Activated CD8-positive, alpha-beta memory T cell treated with anti-CD3 and anti-CD28 coated beads for 24 hours (primary cell): ENCODE measurements at regions not wholly inside any gene's neighbourhood (a gene's known extent, or its start where the extent isn't known, plus 50 kb on each side); places are given as distances from the start of the nearest gene placed in this dataset.

ENCODE experiments used
- DNase-seq: peaks from one replicate; pipeline ENCODE4 v3.0.0-alpha.2; 2020

DNA sequence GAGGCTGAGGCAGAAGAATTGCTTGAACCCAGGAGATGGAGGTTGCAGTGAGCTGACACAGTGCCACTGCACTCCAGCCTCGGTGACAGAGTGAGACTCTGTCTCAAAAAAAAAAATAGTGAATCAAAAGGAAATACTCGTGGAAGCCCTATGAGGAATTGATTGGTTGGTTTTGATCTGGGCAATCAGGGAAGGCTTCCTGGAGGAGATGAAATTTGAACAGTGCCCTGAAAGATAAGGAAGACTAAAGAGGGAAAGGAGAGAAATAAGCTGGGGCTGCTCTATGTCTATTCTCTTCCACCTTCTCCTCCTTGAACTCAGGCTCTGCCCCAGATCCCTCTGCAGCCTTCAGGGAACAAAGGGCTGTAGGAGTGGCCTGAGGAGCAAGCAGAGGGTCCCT, 54.1 kb downstream of the IRF2BPL start:
- no peak for DNase-seq

DNA sequence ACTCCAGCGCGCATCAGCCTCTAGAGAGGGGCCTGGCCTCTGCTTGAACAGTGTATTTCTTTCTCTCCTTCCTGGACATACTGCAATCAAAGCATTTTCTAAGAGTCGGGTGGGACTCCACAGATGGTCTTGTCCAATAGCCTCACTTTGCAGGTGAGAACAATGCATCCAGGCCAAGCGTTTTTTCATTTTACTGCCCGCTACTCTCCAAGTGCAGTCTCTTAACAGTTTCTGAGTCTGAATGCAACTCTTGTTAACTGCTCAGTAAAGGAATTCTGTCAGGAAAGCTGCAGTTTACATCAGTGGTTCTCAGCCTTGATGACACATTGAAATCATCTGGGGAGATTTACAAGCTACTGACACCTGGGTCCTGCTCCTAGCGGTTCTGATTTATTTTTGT, 57.0 kb downstream of the IRF2BPL start:
- no peak for DNase-seq

DNA sequence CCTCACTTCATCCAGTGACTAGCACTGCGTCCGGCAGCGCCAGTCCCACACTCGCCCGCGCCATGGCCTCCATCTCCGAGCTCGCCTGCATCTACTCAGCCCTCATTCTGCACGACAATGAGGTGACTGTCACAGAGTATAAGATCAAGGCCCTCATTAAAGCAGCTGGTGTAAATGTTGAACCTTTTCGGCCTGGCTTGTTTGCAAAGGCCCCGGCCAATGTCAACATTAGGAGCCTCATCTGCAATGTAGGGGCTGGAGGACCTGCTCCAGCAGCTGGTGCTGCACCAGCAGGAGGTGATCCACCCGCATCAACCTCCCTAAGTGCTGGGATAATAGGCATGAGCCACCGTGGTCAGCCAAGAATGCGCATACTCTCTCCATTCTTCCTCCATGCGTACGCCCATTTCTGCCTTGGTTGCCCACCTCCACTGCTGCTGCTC, 59.9 kb downstream of the IRF2BPL start:
- no peak for DNase-seq

- DNase-seq: no peak
These were observed 60.7 kb downstream of the IRF2BPL start for GRCh38 chr14:76967788-76968187.

- DNase-seq: no peak
These were observed 63.3 kb downstream of the IRF2BPL start for GRCh38 chr14:76965232-76965631.

DNA sequence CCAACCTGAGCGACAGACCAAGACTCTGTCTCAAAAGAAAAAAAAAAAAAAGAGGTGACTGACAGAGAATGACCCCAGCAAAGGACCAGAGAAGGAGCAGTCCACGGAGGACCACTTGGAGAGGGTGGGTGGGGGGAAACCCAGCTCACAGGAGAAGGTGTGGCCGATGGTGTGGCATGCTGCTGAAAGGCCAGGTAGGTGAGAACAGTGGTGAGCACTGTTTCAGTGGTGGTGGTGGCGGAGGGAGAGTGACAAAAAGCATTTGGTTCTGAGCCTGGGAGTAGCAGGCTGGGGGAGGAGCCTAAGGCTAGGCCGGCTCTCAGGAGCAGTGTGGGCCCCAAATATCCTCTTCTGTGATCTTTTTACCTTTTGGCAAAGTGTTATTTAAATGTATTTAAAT, 63.8 kb downstream of the IRF2BPL start:
- DNase-seq: no peak

GRCh38 chr14:76963372-76963771, 65.1 kb downstream of the IRF2BPL start:
- DNase-seq: no peak

DNA sequence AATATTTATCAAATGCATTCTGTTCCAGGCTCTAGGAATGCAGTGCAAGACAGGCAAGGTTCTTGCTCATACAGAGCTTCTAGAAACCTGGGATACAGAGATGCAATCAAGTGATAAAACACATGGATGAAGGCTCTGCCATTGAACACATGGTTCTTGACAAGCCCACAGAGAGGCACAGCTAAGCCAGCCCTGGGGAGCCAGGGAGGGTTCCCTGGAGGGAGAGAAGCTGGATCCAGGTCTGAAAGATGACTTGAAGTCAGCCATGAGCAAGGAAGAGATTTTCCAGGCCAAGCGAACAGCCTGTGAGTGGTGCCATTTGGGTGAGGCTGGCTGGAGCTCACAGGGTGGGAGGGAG, 66.2 kb downstream of the IRF2BPL start:
- DNase-seq: no peak

GRCh38 chr14:76961631-76962302, 66.7 kb downstream of the IRF2BPL start:
- DNase-seq: peak; percentile 97

- DNase-seq: no peak
These were observed 69.4 kb downstream of the IRF2BPL start for GRCh38 chr14:76958980-76959710.

DNA sequence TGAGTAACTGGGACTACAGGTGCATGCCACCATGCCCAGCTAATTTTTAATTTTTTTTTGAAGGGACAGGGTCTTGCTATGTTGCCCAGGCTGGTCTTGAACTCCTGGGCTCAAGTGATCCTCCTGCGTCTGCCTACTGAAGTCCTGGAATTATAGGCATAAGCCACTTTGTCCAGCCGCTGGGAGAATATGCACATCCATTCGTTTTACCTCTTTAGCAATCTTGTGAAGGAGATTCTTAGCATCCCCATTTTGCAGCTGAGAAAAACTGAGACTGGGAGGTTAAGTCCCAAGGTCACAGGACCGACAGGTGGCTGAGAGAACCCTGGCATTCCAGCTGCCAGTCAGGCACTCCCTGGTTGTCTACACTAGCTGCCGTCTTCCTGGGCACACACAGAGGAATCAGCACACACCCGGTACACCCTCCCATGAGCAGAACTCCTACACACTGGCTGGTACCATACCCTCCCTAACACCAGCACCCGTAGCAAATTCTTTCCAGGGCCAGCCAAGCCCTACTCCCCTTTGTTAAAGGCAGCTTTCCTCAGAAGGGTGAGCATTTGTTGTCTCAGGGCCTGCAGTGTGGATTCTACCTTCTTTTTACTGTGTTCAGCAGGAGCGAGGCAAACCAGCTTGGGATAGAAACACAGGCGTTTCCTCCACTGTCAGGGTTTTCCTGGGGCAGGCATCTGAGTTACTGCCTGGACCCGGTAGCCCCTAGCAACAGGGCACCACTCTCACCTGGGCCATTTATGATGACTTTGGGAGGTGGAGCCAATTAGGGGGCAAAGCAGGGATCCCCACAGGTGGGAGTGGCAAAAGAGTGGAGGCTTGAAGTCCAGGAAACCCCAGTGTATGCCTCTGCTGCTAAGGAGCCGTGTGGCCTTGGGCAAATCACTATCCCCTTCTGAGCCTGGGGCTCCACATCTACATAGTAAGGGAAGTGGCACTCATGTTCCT, 70.2 kb downstream of the IRF2BPL start:
- no peak for DNase-seq

- no peak for DNase-seq
These were observed 71.2 kb downstream of the IRF2BPL start for GRCh38 chr14:76957224-76957891.

DNA sequence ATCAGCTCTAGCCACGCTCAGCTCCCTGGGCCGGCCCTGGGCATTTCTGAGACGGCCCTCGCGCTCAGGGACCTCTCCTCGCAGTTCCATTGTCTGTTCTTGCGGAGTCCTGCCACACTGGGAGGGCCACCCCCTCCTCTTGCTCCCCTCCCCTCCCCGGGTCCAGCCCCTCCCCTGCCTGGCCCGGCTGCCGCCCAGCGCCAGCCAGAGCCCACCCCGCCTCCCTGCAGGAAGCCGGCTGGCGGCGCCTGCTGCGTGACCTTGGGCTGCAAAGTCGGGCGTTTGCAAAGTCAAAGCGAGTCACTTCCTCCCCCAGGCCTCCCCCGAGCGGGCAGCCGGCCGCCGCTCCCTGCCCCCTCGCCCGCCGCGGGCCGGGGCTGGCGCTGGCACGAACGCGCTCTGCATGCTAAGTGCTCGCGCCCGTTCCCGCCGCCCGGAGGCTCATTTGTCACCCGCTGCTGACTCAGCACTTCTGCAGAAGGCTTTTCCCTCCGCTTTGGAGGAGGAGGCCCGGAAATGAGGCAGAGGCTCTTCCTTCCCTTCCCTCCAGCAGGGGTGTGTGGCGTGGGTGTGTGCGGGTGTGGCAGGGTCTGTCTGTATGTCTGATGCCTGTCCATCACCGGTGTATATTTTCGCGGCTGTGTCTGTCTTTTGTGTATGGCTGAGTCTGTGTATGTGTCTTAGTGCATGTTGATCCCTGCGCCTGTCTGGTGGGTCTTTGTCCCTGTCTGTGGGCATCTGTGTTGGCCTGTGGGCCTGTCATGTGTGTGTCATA, 72.0 kb downstream of the IRF2BPL start:
- DNase-seq: peak; percentile 94

GRCh38 chr14:76955575-76956315, 72.8 kb downstream of the IRF2BPL start:
- DNase-seq: peak; percentile 80

GRCh38 chr14:76954394-76955190, 73.9 kb downstream of the IRF2BPL start:
- DNase-seq: no peak

DNA sequence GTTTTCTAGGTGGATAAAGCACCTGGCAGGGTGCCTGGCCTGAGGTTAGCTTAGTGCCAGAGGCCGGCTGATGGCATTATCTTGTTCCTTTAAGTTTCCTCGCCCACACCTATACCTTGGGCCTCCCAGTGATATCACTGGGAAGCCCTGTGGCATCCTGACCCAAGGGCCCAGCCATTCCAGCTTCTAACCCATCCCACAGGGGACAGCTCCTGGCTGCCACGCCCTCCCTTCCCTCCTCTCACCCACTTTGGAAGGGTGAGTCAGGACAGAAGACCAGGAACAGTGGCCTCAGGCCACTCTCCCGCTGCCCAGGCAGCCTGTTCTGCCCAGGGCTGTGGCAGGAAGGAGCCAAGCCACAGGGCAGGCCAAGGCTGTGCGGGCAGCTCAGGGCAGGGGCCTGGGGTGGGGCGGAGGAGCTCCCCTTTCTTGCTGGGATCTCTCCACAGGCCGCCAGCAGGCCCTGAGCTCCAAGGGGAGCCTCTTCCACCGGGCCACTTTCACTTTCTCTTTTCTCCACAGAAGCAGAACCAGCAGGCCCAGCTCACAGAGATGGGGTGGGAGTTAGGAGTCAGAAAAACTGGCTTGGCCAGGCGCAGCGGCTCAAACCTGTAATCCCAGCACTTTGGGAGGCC, 75.1 kb downstream of the IRF2BPL start:
- DNase-seq: no peak

DNA sequence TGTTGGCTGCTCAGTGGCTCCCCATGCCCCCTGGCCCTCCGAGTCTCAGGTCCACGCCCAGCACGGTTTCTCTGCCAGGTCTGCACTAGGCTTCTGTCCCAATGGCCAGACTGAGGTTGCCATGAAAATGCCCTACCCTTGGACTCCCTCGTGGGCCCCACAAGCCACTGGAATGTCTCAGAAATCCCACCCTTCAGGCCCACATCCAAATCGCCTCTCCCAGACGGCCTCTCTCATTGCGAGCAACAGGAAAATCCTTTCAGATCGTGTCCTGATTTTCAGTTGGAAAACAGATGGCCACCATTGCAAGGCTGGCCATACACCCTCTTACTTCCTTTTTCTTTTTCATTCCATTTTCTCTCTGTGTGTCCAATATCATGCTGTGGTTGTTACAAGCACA, 77.3 kb downstream of the IRF2BPL start:
- no peak for DNase-seq

DNA sequence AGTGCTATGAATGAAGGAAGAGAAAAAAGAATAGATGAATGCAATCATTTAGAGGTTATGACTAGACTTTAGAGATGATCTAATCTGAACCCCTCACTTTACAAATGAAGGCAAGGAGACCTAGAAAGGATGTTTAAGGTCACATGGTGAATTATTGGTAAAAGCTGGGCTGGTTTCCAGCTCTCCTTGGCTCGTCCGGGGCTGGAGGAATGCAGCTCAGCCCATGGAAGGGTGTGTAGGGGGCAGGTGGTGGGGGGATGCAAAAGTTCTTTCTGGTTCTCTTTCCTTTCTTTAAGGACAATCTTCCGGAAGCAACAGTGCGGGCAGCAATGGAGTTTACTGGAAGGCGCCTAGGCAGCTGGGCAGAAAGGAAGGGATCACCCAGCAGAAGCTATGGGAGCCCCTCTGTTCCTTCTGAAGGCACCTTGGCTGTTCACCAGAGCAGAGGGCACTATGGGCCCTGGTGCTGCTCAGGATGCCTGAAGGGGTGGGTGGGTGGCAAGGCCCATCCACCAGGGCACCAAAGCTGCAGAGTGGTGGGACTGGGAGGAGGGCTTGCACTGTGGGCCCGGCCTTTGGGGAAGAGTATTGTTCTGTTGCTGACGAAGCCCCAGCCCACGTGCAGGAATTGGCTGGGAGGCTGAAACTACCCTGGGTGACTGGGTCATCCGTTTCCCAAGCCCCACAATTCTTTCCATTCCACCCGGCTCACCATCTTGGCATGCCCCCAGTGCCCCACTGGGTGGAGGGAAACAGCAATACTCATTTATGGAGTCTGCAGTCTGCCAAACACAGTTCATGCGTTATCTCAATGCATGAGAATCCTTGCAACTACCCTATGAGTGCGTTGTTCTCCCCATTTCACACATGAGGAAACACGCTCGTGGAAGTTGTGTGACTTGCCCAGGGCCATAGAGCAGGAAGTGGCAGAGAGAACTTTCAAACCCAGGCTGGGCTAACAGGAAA, 78.2 kb downstream of the IRF2BPL start:
- DNase-seq: no peak

GRCh38 chr14:76948976-76949375, 79.5 kb downstream of the IRF2BPL start:
- no peak for DNase-seq
